ENCODE measurements at regions not wholly inside any gene's neighbourhood (a gene's known extent, or its start where the extent isn't known, plus 50 kb on each side); places are given as distances from the start of the nearest gene placed in this dataset.

- no peak for TF ChIP-seq POLR2A (IDR thresholded peaks at IDR 0.05; ENCODE audit: extremely low read depth, insufficient read length)
- TF ChIP-seq, protein P1, sequence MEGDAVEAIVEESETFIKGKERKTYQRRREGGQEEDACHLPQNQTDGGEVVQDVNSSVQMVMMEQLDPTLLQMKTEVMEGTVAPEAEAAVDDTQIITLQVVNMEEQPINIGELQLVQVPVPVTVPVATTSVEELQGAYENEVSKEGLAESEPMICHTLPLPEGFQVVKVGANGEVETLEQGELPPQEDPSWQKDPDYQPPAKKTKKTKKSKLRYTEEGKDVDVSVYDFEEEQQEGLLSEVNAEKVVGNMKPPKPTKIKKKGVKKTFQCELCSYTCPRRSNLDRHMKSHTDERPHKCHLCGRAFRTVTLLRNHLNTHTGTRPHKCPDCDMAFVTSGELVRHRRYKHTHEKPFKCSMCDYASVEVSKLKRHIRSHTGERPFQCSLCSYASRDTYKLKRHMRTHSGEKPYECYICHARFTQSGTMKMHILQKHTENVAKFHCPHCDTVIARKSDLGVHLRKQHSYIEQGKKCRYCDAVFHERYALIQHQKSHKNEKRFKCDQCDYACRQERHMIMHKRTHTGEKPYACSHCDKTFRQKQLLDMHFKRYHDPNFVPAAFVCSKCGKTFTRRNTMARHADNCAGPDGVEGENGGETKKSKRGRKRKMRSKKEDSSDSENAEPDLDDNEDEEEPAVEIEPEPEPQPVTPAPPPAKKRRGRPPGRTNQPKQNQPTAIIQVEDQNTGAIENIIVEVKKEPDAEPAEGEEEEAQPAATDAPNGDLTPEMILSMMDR (IDR thresholded peaks at IDR 0.05; ENCODE audit: low read depth, low read length), result no peak
- TF ChIP-seq, protein P2, sequence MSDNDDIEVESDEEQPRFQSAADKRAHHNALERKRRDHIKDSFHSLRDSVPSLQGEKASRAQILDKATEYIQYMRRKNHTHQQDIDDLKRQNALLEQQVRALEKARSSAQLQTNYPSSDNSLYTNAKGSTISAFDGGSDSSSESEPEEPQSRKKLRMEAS (IDR thresholded peaks at IDR 0.05; ENCODE audit: low read depth, low read length), result no peak
These were observed 788.3 kb downstream of the TBC1D22A start for GRCh38 chr22:47550524-47551430.

All from NB4 (cell line).